Tongue (tissue), 1 donor: ENCODE measurements at regions not wholly inside any gene's neighbourhood (a gene's known extent, or its start where the extent isn't known, plus 50 kb on each side); places are given as distances from the start of the nearest gene placed in this dataset.
"Not testable (repeated sequence)": the region's sequence is repeated elsewhere in the genome, so short reads cannot be mapped to it uniquely, and the experiment has no call there.

Experiments used
- DNase-seq: peaks from one replicate; pipeline ENCODE4 v3.0.0-alpha.2; 2015

DNA sequence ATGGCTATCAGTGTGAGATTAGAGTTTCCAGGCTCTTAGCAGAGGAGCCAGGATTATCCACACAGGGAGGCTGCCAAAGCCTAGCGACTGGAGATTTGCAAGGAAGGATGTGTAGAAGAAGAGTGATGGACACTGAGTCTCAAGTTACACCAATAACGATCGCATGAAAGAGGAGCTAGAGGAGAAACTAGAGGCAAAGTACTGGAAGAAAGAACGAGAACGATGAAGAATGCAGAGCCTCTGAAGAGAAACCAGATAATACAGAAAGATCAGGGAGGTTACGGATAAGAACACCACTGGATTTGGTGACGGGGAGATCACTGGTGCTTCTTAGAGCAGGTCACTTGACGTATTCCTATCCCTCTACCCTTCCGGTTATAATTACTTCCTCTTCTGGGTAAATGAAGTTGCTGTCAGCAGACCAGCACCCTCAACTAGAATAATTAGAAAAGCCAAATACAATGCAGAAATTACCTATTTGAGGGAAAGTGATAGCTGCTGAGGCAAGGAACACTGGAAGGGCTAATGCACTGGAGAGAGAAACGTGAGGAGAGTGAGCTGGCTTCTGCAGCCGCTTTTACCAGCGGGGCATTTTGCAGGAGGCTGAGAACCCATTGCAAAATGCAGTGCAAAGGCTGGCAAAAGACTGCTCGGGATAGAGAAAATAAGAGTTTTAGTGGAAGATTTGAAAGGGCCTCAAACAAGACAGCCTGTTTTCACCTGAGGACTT, 93.1 kb upstream of the HIF1A start:
- DNase-seq = no peak

- DNase-seq = no peak
Measured at GRCh38 chr14:61602733-61603077, 92.6 kb upstream of the HIF1A start.

DNA sequence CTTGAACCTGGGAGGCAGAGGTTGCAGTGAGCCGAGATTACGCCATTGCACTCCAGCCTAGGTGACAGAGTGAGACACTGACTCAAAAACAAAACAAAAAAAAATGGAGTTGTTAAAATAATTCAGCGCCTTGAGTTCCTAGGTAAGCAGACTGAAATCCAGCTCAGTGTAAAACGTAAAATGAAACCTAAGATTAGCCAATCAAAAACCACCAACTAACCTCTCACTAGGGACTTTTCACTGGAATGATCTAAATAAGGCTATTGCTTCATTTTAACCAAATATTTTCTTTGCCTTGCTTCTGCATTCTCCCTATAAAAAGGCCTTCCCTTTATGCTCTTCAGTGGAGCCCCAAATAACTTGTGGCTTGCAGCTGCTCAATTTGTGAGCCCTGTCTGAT, 91.6 kb upstream of the HIF1A start:
- no peak for DNase-seq

GRCh38 chr14:61607570-61608244, 87.6 kb upstream of the HIF1A start:
- DNase-seq = peak; percentile 91

DNA sequence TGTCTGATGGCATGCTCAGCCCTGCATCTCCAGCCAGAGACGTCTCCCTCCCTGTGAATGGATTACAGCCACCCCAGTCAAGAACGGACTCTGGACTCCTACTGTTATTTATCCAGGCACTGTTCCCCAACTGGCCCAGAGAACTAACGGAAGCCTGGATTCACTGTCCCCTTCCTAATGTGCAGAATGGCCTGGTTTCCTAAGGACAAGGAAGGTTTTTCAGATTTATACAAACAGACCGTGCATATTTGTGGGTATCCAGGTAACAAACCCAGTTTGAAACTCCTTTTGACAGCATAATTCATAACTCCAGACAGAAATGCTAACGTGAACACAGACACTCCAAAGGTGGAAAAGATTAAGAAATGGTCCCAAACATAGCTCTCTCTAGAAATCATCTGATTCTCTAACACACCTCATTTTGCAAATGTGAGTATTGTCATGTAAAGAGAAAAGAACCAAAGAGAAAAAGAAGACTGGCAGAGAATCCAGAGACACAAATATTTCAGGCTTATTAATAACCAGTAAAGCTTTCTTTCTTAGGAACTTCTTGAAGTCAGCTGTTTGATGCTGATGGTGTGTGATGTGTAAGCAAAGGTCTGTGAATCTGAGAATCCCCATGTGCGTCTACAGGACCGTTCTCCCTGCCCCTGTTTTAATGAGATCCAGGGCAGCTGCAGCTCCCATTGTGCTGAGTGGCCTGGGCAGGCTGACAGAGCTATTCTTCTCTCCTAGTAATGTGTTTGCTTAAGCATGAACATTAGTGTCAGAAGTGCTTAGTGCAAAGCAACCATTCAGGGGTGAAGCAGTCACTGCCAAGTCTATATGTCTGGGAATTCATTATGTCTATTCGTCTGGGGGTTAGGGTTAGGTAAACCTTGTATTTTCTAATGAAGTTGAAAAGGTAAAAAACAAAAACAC, 86.8 kb upstream of the HIF1A start:
- DNase-seq = peak; percentile 73

DNA sequence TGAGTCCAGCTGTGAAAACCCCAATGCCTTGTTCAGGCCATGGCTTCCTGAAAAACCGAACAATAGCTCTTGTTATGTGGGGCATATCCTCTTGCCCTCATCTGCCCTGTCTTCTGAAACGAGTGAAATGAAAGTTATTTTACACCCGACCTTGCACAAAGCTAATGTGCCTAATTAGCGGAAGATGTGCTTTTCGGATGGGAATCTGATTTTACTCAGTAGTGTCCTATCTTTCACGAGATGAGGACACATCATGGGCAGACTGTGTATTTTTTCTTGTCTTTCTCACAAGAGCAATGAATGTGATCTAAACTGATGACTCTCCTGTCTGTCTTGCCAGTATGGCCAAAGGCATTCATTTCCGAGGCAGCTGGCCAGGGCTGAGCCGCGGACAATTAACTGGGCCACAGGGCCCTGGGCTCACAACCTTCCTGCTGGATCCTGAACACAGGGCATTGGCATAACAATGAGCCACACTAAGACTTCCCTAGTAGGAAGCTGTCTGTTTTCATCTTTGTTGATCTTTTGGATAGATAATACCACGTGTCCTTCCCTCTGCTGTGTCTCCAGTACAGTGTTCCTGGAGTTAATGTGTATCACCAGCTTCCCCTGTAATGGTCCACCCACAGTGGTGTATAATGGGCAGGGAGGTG, 86.0 kb upstream of the HIF1A start:
- no peak for DNase-seq

- DNase-seq = no peak
Measured at GRCh38 chr14:61609884-61610283, 85.4 kb upstream of the HIF1A start.

DNA sequence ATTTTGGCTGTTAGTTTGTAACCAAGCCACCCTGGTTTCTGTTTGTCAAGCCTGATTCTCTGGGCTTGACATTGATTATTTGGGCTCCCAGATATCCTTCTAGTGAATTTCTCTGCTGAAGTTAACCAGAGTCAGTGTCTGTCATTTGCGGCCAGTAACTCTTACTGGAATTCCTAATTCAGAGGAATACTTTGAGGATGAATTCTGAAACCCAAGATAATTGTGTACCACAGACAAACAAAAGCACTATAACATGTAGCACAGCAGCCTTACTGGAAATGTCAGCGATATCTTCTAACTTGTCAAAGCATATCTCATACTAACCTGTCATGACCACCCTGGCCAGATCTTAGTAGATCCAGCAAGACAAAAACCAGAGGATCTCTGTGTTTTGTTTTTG, 84.4 kb upstream of the HIF1A start:
- DNase-seq = no peak

GRCh38 chr14:61611880-61612630, 83.3 kb upstream of the HIF1A start:
- DNase-seq = peak; percentile 24

GRCh38 chr14:61613006-61613405, 82.3 kb upstream of the HIF1A start:
- DNase-seq = not testable (repeated sequence)

DNA sequence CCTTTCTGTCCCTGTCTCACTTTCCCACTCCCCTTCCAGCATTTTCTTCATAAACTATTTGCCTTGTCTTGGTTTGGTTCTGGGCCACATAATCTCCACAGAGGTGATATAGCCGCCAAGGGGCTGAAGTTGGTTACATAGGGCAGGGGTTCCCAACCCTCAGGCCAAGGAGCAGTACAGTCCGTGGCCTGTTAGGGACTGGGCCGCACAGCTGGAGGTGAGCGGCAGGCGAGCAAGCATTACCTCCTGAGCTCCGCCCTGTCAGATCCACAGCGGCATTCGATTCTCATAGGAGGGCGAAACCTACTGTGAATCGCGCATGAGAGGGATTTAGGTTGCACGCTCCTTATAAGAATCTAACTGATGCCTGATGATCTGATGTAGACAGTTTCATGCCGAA, 80.6 kb upstream of the HIF1A start:
- no peak for DNase-seq

DNA sequence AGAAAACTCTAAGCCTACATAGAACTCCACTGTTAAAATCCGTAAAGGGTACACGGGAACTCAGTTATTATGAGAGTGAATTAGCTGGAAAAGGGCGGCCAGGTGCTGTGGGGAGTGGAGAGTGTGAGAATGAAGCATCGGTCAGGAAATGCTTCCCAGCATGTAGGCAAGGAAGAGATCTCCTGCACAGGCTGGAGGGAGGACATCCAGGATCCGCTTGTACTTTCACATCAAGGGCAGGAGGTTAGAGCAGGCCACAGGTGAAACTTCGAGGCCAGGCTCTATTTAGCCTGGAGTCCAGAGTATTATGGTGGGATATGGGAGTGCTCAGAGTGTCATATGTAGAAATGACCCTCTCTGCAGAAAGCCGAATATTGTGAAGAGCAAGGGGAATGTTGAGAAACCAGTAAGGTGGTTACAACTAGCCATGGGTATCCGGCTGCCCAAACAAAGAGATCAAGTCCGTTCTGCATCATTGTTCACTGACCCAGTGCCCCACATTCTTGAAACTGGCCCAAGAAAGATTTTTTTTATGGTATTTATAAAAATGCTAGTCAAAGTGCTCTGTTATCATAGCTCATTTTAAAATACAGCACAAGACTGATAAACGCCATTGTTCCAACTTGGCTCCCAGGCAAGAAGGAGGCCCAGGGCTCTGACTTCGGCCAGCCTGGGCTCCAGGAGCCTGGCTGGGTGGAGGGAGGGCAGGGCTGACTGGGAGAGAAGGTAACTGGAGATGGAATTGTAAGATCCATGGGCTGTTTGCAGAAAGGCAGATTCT, 79.4 kb upstream of the HIF1A start:
- no peak for DNase-seq

- DNase-seq = no peak
Measured at GRCh38 chr14:61616524-61617185, 78.7 kb upstream of the HIF1A start.

- DNase-seq = no peak
Measured at GRCh38 chr14:61618448-61618847, 76.9 kb upstream of the HIF1A start.

GRCh38 chr14:61619494-61619893, 75.8 kb upstream of the HIF1A start:
- DNase-seq = no peak

DNA sequence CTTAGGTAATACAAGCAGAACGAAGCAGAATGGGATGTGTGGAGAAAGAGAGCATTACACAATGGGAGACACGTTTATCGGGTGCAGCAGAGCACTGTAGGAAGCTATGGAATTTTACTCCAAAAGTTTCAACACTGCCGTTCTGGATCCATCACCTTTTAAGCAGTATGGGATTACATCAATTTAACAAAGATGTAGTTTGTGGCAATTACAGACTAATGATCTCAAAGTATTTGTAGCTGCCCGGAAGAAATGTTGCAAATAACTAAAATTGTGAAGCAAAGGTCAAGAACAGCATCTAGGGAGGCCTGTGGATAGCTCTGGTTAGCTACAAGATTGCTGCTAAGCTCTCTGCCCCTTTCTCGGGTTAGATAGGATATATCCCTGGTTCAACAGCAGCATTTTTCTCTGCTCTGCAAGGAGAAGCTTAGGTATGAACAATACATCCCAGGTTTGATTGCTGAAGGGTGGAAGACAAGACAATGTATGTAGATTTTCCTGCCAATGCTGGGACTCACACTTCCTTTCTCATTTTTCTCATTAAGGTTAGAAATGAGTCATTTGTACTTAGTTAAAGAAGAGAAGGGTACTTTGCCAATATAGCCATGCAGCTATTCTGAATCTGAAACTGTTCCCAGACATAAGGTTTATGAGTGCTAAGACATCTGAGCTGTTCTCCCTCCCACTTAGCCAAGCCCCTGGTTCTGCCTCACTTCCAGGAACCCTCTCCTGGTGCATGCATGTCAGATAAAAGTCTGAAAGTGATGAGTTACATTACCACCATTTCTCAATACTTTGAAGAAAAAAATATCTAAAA, 75.0 kb upstream of the HIF1A start:
- DNase-seq = no peak

DNA sequence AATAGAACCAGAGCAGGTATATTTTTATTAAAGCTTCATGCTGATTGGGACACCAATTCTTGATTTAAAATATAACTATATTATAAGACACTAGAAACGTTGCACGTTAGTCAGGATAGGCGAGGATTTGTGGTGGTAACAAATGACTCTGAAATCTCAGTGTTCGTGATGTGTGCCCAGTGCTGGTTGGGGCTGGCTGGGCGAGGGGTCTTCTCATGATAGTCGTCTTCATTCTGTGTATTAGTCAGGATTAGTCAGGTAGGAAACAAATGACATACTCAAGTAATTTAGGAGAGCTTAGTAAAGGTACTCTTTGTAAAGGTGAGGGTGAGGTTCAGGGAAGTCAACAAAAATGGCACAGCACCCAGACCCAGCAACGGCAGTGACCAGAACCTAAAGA, 73.9 kb upstream of the HIF1A start:
- DNase-seq = no peak

GRCh38 chr14:61622051-61622450, 73.3 kb upstream of the HIF1A start:
- no peak for DNase-seq

- DNase-seq = no peak
Measured at GRCh38 chr14:61623927-61624326, 71.4 kb upstream of the HIF1A start.

DNA sequence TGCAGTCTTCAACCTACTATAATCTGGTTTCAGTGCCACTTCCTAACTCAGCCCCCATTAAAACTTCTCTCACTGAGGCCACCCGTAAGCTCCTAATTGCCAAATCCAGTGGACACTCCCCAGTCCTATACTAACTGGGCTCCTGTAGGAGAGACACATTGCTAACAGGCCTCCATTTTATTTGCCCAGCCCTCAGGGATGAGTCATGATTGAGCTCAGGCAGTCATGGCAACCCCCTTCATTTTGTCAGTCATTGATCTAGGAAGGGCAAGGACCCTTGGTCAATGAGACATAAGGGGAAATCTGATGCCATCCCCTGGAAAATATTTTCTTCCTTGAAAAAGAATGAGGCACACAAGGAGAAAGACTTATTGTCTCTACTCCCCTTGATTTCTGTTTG, 70.1 kb upstream of the HIF1A start:
- no peak for DNase-seq
